Smooth muscle cell (in vitro differentiated cells): ENCODE measurements at regions not wholly inside any gene's neighbourhood (a gene's known extent, or its start where the extent isn't known, plus 50 kb on each side); places are given as distances from the start of the nearest gene placed in this dataset.

Experiments
- DNase-seq: peaks from one replicate; lab custom pipeline; 2025; ENCODE audit not compliant: unreplicated experiment; lab: John Stamatoyannopoulos, UW
- H2AFZ ChIP-seq: fragments of 200-600 bp; sonication (generic); 2 replicates; pipeline ENCODE4 v1.6.0; 2016; ENCODE audit warnings: antibody characterized with exemption, low read depth, mild to moderate bottlenecking
- H3F3A ChIP-seq: fragments of 200-600 bp; sonication (generic); 2 replicates; pipeline ENCODE4 v1.6.0; 2017; ENCODE audit warnings: antibody characterized with exemption, low read depth
- H3K27ac ChIP-seq: fragments of 200-600 bp; sonication (generic); 2 replicates; pipeline ENCODE4 v1.5.1; 2016; ENCODE audit warnings: low read depth, mild to moderate bottlenecking
- H3K27me3 ChIP-seq: fragments of 200-600 bp; sonication (generic); 2 replicates; pipeline ENCODE4 v1.6.1; 2016; ENCODE audit warnings: low read depth, mild to moderate bottlenecking
- H3K36me3 ChIP-seq: fragments of 200-600 bp; sonication (generic); 2 replicates; pipeline ENCODE4 v1.5.1; 2016; ENCODE audit warnings: low read depth
- H3K4me1 ChIP-seq: fragments of 200-600 bp; sonication (generic); 2 replicates; pipeline ENCODE4 v1.5.1; 2016; ENCODE audit warnings: low read depth
- H3K4me2 ChIP-seq: fragments of 200-600 bp; sonication (generic); 2 replicates; pipeline ENCODE4 v1.6.0; 2016; ENCODE audit warnings: mild to moderate bottlenecking
- H3K4me3 ChIP-seq: fragments of 200-600 bp; sonication (generic); 2 replicates; pipeline ENCODE4 v1.5.1; 2016; ENCODE audit warnings: mild to moderate bottlenecking
- H3K79me2 ChIP-seq: fragments of 200-600 bp; sonication (generic); 2 replicates; pipeline ENCODE4 v1.6.0; 2016; ENCODE audit warnings: low read depth, mild to moderate bottlenecking
- H3K9ac ChIP-seq: fragments of 200-600 bp; sonication (generic); 2 replicates; pipeline ENCODE4 v1.6.0; 2016; ENCODE audit warnings: low read depth
- H3K9me3 ChIP-seq: fragments of 200-600 bp; sonication (generic); replicated peaks from 2 replicates; pipeline ENCODE4 v1.5.1; 2016; ENCODE audit warnings: low read depth
- H4K20me1 ChIP-seq: fragments of 200-600 bp; sonication (generic); 2 replicates; pipeline ENCODE4 v1.6.0; 2016; ENCODE audit warnings: low read depth
- CTCF ChIP-seq: fragments of 200-600 bp; sonication (generic); IDR thresholded peaks from 2 replicates; pipeline ENCODE4 v1.5.1; 2017; ENCODE audit warnings: borderline replicate concordance, mild to moderate bottlenecking, antibody characterized with exemption; ENCODE audit not compliant: insufficient read depth, poor library complexity, severe bottlenecking
- WGBS: methylation state at CpG from one replicate; pipeline ENCODE4 v1.1.7; 2016; ENCODE audit warnings: low lambda C conversion rate; 5-methylcytosine and 5-hydroxymethylcytosine counted together

GRCh38 chr16:73978407-73978784 is 318.2 kb upstream of the PSMD7 start:
- H3K27me3 ChIP-seq, result no peaks in the 10 kb centered on the region
- no peak for DNase-seq
- H3K9me3 ChIP-seq, result no peaks in the 10 kb centered on the region
- no peaks in the 10 kb centered on the region for H3K4me1 ChIP-seq
- H4K20me1 ChIP-seq, result no peaks in the 10 kb centered on the region
- H3F3A ChIP-seq, result no peaks in the 10 kb centered on the region
- H3K4me3 ChIP-seq, result no peak overlapping the region
- no peak overlapping the region for H3K4me2 ChIP-seq
- no peak overlapping the region for H3K9ac ChIP-seq
- 93% methylated on average over 5 of the region's 5 CpGs for WGBS
- no peak overlapping the region for H3K27ac ChIP-seq
- no peak for TF ChIP-seq CTCF
- no peaks in the 10 kb centered on the region for H3K79me2 ChIP-seq
- H3K36me3 ChIP-seq, result no peaks in the 10 kb centered on the region
- no peak overlapping the region for H2AFZ ChIP-seq

- 81% methylated on average over 3 of the region's 3 CpGs for WGBS
- no peak for TF ChIP-seq CTCF
- H4K20me1 ChIP-seq, result no peaks in the 10 kb centered on the region
Observed at GRCh38 chr16:73976644-73977043, 320.0 kb upstream of the PSMD7 start.

GRCh38 chr16:73973174-73973573 is 323.4 kb upstream of the PSMD7 start:
- Histone ChIP-seq H3K36me3 (no peaks in the 10 kb centered on the region), H3K27ac (no peak overlapping the region), H2AFZ (no peak overlapping the region), H4K20me1 (no peaks in the 10 kb centered on the region), H3K9me3 (no peaks in the 10 kb centered on the region), H3K4me3 (no peak overlapping the region), H3K4me2 (no peak overlapping the region), H3F3A (no peaks in the 10 kb centered on the region), H3K9ac (no peak overlapping the region), H3K27me3 (no peaks in the 10 kb centered on the region), H3K79me2 (no peaks in the 10 kb centered on the region), H3K4me1 (no peaks in the 10 kb centered on the region)
- WGBS, result 76% methylated on average over 4 of the region's 4 CpGs
- no peak for TF ChIP-seq CTCF
- no peak for DNase-seq

More at GRCh38 chr16:73976644-73977043, 320.0 kb upstream of the PSMD7 start:
- H3K79me2 ChIP-seq, result no peaks in the 10 kb centered on the region
- H3K27me3 ChIP-seq, result no peaks in the 10 kb centered on the region
- H2AFZ ChIP-seq, result no peak overlapping the region
- H3K36me3 ChIP-seq, result no peaks in the 10 kb centered on the region
- H3K9ac ChIP-seq, result no peak overlapping the region
- H3K27ac ChIP-seq, result no peak overlapping the region
- H3F3A ChIP-seq, result no peaks in the 10 kb centered on the region
- H3K9me3 ChIP-seq, result no peaks in the 10 kb centered on the region
- no peak for DNase-seq
- no peak overlapping the region for H3K4me2 ChIP-seq
- no peak overlapping the region for H3K4me3 ChIP-seq
- H3K4me1 ChIP-seq, result no peaks in the 10 kb centered on the region

GRCh38 chr16:73966851-73967250 is 329.8 kb upstream of the PSMD7 start:
- Histone ChIP-seq H3K4me2 (no peak overlapping the region), H3K9me3 (peaks cover 2% of the 10 kb centered on the region), H3K4me3 (no peak overlapping the region), H3K9ac (no peak overlapping the region), H3K27me3 (no peaks in the 10 kb centered on the region), H3K36me3 (no peaks in the 10 kb centered on the region), H3F3A (no peaks in the 10 kb centered on the region), H3K4me1 (no peaks in the 10 kb centered on the region), H3K79me2 (no peaks in the 10 kb centered on the region), H4K20me1 (no peaks in the 10 kb centered on the region), H3K27ac (no peak overlapping the region), H2AFZ (no peak overlapping the region)
- no peak for DNase-seq
- 91% methylated on average over 5 of the region's 5 CpGs for WGBS
- no peak for TF ChIP-seq CTCF
